GM21515 (cell line): ENCODE measurements at regions not wholly inside any gene's neighbourhood (a gene's known extent, or its start where the extent isn't known, plus 50 kb on each side); places are given as distances from the start of the nearest gene placed in this dataset.

Experiments used
- ATAC-seq: cut with Tn5 transposase; IDR thresholded peaks from one replicate; pipeline ENCODE4 v1.9.1; 2021; ENCODE audit not compliant: unreplicated experiment

DNA sequence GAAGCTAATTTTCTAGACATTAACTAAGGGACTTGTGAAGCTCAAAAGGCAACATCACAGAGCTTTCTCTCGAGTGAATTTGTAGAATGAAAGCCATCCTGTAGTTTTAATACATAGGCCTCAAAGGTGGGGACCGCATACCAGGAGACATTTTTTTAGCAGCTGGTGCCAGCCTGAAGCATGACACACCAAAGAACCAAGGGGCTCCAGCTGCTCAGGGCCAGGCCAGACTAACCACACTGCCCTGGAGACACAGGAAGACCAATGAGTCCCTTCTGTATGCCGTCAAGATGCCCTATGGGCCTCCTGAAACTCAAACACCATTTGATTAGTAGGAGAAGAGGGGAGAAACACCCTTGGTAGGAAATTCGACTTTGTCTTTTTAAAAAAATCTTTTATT lies 113.9 kb upstream of the CACNA1E start:
- ATAC-seq = no peak

DNA sequence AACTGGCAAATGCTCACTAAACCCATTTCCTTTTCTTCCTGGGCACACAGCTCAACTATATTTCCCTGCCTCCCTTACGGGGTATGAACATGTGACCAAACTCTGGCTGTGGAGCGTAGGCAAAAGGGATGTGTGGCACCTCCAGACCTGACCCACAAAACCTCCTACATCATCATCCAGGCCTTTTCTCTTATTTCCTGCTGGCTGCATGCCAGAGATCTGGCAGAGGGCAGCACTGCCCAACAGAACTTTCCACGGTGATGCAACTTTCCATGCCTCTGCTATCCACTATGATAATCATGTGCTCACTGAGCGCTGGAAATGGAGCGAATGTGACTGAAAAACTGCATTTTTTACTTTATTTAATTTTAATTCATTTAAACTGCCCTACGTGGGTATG lies 99.6 kb upstream of the CACNA1E start:
- ATAC-seq = no peak

DNA sequence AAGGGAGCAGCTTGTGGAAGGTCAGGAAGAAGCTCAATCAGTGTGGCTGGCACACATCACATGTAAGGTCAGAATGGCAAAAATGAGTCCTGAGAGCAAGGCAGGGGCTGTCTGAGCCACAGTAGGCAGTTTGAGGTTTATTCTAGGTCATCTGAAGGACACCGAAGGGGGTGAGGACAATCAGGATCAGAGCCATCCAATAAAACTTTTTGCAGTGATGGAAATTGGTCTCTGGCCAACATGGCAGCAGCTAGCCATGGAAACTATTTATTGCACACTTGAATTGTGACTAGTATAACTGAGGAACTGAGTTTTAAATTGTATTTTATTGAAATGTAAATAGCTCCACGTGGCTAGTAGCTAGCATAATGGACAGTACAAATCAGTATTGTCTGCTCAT lies 97.0 kb upstream of the CACNA1E start:
- no peak for ATAC-seq

DNA sequence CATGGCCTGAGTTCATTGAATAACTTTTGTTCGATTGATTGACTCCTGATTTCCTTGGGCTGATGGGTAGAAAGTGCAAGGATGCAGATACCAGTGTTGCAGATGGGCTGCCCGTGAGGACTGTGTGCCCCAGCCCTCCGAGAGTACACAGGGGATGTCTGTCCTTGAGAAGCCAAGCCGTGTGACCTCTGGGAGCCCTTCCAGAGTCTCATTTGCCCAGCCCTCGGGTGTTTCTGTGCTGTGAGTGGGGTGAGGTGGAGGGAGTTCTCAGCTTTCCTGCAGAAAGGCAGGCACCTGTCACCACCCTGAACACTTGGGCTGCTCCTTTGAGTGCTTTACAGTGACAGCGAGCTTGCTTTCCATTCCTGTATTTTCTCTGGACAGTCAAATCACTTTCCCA lies 96.4 kb upstream of the CACNA1E start:
- ATAC-seq = no peak

DNA sequence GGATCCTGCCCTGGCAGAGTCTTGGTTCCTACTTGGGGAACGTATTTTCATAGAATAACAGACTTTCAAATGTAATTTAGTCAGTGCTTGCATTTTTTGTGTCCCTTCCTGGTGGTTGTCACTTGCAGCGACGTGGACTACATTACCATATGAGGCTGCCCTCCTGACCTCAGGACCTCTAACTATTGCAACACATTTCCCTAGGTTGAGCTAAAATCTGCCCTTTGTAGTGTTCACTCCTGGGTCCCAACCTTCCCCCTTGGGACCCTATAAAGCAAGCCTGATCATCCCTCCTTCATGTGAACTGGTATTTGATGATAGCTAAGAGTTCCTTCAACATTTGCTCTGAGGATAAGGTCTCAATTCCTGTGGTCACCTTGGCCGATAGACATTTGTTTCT lies 95.6 kb upstream of the CACNA1E start:
- no peak for ATAC-seq

DNA sequence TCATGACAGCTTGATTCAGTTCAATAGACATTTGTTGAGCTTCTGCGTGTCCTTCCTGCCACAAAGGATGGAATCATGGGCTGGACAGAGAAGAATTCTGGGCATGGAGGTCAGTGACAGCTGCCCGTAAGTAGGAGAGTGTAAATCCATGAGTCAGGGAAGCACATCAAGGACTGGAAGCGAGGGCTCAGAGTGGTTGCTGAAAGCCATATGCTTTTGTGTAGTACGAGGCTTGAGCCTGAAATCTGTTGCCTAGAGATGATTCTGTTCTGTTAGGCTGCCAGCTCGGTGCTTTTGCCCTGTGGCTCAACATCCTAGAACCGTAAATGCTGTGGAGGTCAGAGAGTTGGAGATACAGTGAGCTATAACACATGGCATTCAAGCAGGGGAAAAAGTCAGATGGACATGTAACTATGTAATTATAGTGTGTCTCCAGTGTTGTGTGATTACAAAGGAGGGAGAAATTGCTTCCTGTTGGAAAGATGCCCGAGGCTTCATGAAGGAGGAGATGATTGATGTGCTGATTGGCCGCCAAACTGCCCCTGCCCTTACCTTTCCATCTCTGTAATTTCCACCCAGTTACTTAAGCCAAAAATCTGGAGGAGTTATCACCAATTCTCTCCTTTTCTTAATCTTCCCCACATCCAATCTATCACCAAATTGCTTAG lies 92.8 kb upstream of the CACNA1E start:
- no peak for ATAC-seq

DNA sequence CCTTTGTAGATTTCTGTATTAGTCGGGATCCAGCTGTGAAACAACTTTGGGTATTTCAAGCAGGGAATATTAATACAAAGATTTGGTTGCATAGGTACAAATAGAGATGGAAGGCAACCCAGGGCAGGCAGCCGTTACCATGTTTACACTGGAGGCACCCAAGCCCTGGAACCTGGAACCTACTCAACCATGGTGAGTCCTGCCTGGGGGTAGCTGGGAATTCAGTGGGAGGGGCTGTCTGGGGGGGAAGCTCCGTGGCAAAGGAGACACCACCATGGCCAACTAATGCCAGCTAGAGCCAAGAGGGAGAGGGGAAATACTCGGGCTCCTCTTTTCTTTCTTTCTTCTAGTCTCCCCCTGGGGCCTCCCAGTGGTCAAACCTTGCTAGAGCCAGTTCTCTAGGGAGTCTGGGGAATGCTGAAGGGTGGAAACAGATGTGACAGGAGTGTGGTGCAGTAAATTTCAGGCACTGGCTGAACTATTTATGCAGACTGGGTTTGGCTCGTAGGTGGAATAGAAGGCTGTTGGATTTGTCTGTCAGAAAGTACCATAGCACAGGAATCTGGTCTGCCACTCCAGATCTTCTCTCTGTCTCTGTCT lies 91.9 kb upstream of the CACNA1E start:
- no peak for ATAC-seq

DNA sequence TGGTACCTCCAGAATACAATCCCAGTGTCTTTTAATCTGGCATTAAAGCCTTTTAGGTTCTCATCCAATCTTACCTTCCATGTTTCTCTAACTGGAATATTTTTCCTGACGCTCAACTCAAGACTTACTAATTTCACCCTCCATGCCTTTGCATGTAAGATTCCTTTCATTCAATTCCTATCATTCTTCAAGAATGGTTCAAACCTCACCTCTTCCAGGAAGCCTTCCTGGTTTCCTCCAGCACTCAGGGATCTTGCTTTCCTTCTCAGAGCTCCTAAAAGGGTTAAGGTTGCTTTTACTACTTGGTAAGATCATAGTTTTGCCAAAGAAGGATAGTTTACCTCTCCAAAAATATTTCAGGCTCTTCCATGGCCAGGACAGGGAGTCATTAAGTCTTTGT lies 91.2 kb upstream of the CACNA1E start:
- no peak for ATAC-seq

DNA sequence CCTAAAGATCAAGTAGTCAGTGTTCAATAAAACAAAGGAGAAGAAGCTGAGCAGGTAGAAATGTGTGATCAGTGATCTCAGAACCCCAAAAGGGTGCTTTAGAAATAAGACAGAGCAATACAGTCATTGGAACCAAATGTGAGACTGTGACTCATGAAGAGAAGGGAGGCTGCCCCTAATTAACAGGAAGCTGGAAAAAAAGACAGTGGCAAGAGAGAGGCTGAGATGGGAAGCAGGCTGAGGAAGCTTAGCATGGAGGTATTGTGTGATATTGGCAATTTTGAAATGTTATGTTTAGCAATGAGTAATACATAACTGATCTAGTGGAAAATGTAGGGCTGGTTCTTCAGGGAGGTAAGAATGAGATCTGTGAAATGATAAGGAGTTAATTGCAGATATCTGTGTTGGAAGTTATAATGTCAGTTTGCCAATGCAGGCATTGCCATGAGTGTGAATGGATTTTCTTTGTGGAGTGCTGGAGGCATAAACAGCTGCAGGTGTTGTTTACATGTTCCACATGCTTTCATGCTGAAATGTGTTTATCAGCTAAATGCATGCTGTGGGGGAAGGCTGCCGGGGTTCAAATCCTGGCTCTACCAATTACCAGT lies 90.6 kb upstream of the CACNA1E start:
- ATAC-seq = no peak

DNA sequence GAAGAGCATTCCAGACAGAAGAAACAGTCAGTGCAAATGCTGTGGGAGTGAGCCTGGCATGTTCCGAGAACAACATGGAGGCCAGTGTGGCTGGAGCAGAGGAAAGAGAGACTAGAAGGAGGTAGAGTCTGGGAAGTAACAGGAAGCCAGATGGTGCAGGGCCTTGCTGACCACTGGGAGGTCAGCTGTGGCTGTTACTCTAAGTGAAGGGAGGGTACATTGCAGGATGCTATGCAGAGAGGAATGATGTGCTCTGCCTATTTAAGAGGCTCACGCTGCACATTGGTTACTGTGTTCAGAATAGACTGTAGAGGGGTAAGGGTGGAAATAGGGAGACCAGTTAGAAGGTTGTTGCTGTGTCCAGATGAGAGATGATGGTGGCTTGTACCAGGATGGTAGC lies 88.6 kb upstream of the CACNA1E start:
- no peak for ATAC-seq

DNA sequence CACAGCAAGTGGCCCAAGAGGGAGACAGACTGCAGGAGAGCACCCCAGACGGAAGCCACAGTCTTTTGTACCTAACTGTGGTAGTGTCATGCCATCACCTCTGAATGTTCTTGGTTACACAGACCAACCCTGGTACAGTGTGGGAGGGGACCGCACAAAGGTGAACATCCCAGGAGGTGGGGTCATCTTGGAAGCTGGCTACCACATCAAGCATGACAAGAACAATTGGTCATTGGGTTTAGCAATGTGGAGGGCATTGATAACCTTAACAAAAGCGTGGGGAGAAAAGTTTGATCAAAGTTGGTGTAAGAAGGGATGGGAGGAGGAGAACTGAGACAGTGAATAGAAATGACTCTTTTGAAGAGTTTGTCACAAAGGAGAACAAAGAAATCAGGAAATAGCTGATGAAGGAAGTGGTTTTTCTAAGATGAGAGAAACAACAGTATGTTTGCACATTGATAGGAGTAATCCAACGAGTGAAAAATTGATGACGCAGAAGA lies 87.1 kb upstream of the CACNA1E start:
- ATAC-seq = no peak

DNA sequence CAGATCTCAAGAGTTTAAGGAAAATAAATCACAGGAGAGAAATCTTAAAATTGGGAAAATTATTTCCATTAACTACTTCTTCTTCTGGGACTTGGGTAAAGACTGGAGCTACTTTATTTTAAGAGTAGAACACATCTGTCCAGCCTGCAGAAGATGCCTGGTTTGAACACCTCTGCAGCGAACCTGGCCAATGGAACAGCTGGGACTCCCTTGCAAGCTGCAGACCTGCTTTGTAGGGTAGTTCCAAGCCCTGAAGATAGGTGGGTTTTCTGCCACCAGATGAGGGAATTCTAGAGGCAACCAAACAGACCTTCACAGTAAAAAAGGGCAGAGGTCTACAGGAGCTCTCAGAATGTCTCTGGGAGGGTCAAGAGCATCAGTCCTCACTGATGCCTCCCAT lies 86.5 kb upstream of the CACNA1E start:
- ATAC-seq = no peak

DNA sequence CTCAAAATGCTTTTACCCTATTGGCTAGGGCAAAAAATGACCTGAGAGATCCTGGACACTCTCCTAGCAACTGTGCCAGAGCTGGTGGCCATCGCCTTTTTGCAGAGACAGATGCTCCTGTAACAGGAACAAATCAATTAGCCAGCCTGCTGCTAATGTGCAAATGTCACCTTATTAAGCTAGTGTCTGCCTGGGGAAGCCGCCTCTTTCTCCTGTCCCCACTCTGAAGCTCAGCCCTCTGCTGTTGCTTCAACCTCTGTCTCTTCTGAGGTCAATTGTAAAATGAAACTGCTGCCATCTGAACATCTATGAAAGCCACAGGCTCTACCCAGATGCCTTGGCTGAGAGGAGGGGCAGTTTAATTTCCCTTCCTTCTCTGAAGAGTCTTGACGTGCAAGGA lies 85.5 kb upstream of the CACNA1E start:
- peak; percentile 54 for ATAC-seq

DNA sequence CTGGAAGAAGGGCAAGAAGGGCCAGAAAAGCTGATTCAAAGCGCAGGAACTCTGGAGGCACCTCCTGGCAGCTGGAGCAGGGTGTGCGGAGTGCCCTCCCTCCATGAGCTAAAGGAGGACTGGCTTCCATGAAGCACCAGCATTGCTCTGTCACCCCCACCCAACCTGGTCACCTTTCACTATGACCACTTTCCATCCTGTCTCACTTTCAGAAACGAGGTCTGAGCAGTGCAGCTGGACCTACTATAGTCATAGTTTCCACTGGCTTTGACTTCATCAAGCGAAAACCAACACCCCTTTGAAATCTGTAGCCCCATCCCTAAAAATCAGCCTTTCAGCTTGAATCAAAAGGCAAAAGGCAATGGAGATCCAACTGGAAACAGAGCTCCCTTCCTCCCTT lies 84.8 kb upstream of the CACNA1E start:
- ATAC-seq = peak; percentile 80

DNA sequence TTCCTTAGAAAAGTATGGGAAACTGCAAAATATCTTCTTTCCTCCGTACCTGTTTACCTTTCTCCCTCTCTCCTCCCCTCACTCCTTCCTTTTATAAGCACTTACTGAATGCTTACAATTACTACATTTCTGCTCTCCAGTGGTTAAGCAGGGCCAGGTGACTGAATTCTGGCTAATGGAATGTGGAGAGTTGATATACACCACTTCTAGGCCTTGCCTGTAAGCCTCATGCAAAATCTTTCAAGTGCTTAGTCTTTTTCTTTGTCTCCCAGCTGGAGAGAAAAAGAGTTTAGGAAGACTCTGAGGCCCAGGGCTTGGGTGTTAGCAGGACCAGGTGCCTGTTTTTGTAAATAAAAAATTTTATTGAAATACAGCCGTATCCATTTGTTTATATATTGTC lies 77.7 kb upstream of the CACNA1E start:
- ATAC-seq = no peak

DNA sequence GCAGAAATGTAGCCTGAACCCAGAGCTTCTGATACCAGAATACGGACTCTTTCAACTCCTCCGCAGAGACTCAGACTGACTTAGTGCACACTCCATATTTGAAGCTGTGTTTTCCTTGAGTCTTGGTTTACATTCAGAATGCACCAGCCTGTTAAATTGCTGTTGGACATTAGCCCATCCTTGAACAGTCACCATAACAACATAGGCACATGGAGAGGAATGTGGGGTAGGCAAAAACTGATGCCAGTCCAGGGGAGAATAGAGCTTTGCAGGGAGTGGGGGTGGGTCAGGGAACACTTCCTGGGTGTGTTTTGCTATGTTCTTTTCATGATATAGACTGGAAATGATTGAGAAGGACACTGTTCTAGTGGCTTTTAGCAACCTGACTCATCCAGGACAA lies 76.3 kb upstream of the CACNA1E start:
- no peak for ATAC-seq

DNA sequence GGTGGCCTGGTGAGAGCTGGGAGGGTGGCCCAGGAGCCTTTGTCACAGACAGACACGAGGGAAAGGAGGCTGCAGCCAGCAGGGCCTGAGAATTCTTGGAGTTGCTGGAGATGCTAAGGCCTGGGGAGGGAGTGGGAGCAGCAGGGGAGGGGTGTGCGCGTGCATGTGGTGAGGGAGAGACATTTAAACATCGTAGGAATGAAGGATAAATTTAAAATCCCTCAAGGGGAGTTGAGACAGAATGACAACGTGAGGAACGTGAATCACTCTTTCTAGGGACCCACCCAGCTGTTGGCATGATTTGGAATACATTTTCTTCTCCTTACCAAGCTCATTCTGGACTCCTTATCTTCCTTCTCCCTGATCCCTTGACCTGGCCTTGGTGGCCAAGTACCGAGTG lies 73.3 kb upstream of the CACNA1E start:
- ATAC-seq = no peak

DNA sequence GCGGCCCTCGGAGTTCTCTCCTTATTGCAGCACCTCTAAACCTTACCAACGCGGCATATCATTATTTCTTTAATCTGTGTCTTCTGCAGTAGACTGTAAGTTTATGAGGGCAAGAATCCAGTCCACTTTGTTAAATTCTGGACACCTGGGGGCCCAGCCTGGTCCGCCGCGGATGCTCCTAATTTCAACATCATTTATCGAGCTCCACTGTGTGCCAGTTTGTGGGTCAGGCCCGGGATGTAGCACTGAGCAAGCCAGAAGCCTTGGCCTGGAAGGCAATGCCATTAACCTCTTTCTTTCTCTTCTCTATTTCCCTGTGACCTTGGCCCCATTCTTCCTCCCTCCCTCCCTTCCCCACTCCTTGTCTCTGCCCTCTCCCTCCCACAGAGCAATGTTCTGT lies 70.6 kb upstream of the CACNA1E start:
- ATAC-seq = no peak

DNA sequence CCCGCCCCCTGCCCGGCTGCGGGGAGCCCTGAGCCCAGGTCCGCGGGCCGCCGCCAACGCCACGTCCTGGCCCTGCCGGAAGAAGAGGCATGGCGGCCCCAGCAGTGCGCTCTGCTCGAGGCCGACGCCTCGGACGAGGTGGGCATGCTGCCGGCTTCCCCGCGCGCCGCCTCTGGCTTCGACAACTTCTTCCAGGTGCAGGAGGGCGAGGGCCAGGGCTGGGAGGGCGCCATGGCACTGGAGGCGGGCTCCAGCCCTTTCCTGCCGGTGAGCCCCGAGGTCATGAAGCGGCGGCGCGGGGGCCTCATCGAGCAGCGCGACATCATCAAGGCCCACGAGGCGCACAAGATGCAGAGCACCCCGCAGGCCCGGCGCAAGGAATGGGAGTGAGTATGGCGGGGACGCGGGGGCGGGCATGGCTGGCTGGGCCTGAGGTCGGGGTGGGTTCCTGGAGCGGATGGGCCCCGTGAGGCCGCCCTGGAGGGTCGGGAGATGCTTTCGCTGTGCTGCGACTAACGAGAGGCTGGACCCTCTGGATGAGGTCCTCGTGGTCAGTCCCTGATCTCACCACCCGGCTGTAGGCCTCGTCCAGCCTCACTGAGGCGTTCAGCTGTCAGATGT lies 70.0 kb upstream of the CACNA1E start:
- no peak for ATAC-seq

DNA sequence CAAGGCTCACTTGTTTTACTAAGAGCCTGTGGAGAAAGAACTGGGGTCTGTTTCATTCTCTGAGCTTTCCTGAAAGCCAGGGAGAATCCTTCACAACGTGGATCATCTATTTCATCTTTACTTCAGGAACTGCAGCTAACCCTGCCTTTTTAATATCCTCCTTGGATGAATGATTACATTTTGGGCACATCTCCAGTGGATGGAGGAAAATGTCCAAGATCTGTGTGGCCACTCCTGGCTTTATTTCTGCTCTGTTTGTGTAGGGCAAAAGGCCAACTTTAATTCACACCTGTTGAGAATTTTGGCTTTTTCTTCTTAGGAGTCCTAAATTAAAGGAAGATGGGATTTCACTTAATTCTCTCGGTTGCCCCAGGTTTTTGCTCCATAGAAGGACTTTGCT lies 69.5 kb upstream of the CACNA1E start:
- ATAC-seq = no peak

DNA sequence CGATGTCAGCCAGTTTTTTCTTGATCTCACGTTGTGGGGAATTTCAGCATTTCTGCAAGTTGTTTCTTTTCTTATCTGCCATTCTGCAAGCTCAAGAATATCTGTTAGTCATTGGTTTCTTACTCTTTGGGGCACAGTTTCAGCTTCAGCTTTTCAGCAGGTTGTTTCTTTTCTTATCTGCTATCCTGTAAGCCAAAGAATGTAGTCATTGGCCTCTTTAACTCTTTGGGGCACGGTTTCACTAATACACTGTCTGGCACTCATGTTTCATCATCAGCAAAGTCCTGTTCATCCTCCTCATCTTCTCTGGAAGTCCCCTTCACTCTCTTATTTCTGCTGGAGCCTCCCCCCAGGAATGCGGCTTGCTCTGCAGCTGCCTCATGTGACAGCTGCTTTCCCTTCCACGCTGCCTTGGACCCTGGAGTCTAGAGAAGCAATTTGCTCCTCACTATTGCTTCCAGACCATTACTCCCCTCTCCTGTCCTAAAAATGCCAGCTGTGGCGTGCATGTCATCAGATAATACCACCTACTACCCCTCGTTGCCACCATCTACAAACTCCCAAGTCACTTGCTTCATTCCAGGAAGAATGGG lies 67.0 kb upstream of the CACNA1E start:
- no peak for ATAC-seq

DNA sequence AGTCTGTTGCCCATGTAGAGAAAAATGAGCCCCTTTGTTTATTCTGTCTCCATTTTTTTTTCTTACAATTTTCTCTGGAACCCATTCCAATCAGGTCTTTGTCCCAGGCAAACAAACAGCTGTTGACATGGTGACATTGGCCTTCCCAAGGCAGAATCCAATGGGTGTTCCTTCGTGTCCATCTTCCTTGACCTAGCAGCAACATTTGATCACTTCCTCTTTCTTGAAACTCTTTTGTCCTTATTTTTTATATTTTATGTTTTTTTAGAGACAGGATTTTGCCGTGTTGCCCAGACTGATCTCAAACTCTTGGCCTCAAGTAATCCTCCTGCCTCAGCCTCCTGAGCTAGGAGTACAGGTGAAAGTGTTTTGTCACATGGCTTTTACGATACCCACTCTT lies 65.4 kb upstream of the CACNA1E start:
- ATAC-seq = no peak
